ENCODE measurements at regions not wholly inside any gene's neighbourhood (a gene's known extent, or its start where the extent isn't known, plus 50 kb on each side); places are given as distances from the start of the nearest gene placed in this dataset.

- Histone ChIP-seq H3K4me3 (no peak overlapping the region), H3K9me3 (no peaks in the 10 kb centered on the region), H3K27me3 (no peaks in the 10 kb centered on the region), H3K9ac (ENCODE audit: low read depth in 2 of 2, low read length in 2 of 2) (no peak overlapping the region), H3K4me1 (no peaks in the 10 kb centered on the region), H3K27ac (no peak overlapping the region), H3K36me3 (no peaks in the 10 kb centered on the region)
- DNase-seq, result no peak
- TF ChIP-seq CTCF (IDR thresholded peaks at IDR 0.05), result no peak
- intact Hi-C loops (cut with DNase I), result no loop called here
Observed at GRCh38 chr1:219381396-219381795, 207.7 kb downstream of the LYPLAL1 start.

GRCh38 chr1:219380463-219380862 is 206.8 kb downstream of the LYPLAL1 start:
- Histone ChIP-seq H3K27ac (no peak overlapping the region), H3K4me1 (no peaks in the 10 kb centered on the region), H3K4me3 (no peak overlapping the region), H3K9me3 (no peaks in the 10 kb centered on the region), H3K27me3 (no peaks in the 10 kb centered on the region), H3K9ac (ENCODE audit: low read depth in 2 of 2, low read length in 2 of 2) (no peak overlapping the region), H3K36me3 (no peaks in the 10 kb centered on the region)
- intact Hi-C loops (cut with DNase I), result no loop called here
- no peak for TF ChIP-seq CTCF (IDR thresholded peaks at IDR 0.05)
- DNase-seq, result no peak

DNA sequence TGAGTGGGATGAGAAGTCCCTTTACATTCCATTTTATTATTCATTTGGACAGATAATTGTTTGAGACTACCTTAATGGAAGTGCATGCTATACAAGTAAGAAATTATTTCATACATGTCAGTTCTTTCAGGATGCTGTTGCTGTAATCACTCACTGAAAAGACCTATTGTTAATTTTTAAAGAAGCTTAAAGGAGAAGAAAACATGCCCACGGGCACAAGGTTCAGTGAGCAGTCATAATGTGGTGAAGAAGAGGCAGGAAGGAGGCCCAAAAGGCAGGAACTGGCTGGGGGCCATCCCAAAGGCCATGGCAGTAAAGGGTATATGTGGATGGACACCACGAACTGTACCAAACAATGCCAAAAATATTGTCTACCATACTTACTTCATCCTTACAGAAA is 206.0 kb downstream of the LYPLAL1 start:
- no peak for DNase-seq
- intact Hi-C loops (cut with DNase I), result no loop called here

DNA sequence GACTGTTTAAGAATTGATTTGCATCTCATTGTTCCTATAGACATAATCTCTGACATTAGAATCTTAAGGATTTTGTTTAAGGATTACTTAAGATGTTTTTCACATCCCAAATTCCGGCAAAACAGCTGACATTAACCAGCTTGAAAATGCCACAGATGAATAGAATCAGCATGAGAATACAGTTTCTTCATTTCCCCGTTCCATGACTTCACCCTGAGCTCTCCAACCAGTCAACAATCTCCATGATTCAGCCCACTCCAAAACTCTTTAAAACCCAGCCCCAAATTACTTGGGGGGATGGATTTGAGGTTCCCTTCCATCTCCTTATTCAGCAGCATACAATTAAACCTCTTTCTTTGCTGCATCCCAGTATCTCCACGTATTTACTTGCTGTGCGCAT is 201.0 kb downstream of the LYPLAL1 start:
- no peak for DNase-seq
- no peaks in the 10 kb centered on the region for H3K36me3 ChIP-seq
- no peak overlapping the region for H3K27ac ChIP-seq
- no peaks in the 10 kb centered on the region for H3K4me1 ChIP-seq
- TF ChIP-seq CTCF (IDR thresholded peaks at IDR 0.05), result no peak
- intact Hi-C loops (cut with DNase I), result no loop called here
- H3K9ac ChIP-seq (ENCODE audit: low read depth in 2 of 2, low read length in 2 of 2), result no peak overlapping the region
- H3K4me3 ChIP-seq, result no peak overlapping the region
- no peaks in the 10 kb centered on the region for H3K9me3 ChIP-seq
- no peaks in the 10 kb centered on the region for H3K27me3 ChIP-seq

More for the DNA sequence above, 206.0 kb downstream of the LYPLAL1 start:
- H3K4me1 ChIP-seq, result no peaks in the 10 kb centered on the region
- H3K4me3 ChIP-seq, result no peak overlapping the region
- H3K27ac ChIP-seq, result no peak overlapping the region
- no peaks in the 10 kb centered on the region for H3K27me3 ChIP-seq
- no peak overlapping the region for H3K9ac ChIP-seq (ENCODE audit: low read depth in 2 of 2, low read length in 2 of 2)
- no peak for TF ChIP-seq CTCF (IDR thresholded peaks at IDR 0.05)
- no peaks in the 10 kb centered on the region for H3K9me3 ChIP-seq
- H3K36me3 ChIP-seq, result no peaks in the 10 kb centered on the region

- H3K4me1 ChIP-seq, result no peaks in the 10 kb centered on the region
- H3K9me3 ChIP-seq, result no peaks in the 10 kb centered on the region
- intact Hi-C loops (cut with DNase I), result no loop called here
- no peaks in the 10 kb centered on the region for H3K27me3 ChIP-seq
- H3K36me3 ChIP-seq, result no peaks in the 10 kb centered on the region
- TF ChIP-seq CTCF (IDR thresholded peaks at IDR 0.05), result no peak
- no peak for DNase-seq
- no peak overlapping the region for H3K27ac ChIP-seq
- no peak overlapping the region for H3K9ac ChIP-seq (ENCODE audit: low read depth in 2 of 2, low read length in 2 of 2)
- no peak overlapping the region for H3K4me3 ChIP-seq
Observed at GRCh38 chr1:219374046-219374566, 200.4 kb downstream of the LYPLAL1 start.

- Histone ChIP-seq H3K4me3 (no peak overlapping the region), H3K27me3 (no peaks in the 10 kb centered on the region), H3K36me3 (no peaks in the 10 kb centered on the region), H3K27ac (no peak overlapping the region), H3K9ac (ENCODE audit: low read depth in 2 of 2, low read length in 2 of 2) (no peak overlapping the region), H3K4me1 (no peaks in the 10 kb centered on the region), H3K9me3 (no peaks in the 10 kb centered on the region)
- no peak for TF ChIP-seq CTCF (IDR thresholded peaks at IDR 0.05)
- no peak for DNase-seq
- intact Hi-C loops (cut with DNase I), result no loop called here
Observed at GRCh38 chr1:219373616-219373935, 199.9 kb downstream of the LYPLAL1 start.

Data from colonic mucosa (tissue), 4 donors.